Body of pancreas (tissue), 4 donors: ENCODE measurements at regions not wholly inside any gene's neighbourhood (a gene's known extent, or its start where the extent isn't known, plus 50 kb on each side); places are given as distances from the start of the nearest gene placed in this dataset.

ENCODE experiments used
- POLR2A ChIP-seq, 3 donors: fragments of 450-650 bp; IDR thresholded peaks; one replicate each; pipeline ENCODE4 v1.6.1; 2016; ENCODE audit warnings: antibody characterized with exemption in 3 of 3, mild to moderate bottlenecking in 2 of 3
- TF ChIP-seq, protein P1 (sequence below), 7 experiments: fragments of 450-650 bp in 4 of 7; fragments of 200-600 bp in 3 of 7; sonication (generic) in 3 of 7; IDR thresholded peaks; one replicate each; pipeline ENCODE4 v1.5.1; 2016 to 2019; ENCODE audit warnings: antibody characterized with exemption in 7 of 7

DNA sequence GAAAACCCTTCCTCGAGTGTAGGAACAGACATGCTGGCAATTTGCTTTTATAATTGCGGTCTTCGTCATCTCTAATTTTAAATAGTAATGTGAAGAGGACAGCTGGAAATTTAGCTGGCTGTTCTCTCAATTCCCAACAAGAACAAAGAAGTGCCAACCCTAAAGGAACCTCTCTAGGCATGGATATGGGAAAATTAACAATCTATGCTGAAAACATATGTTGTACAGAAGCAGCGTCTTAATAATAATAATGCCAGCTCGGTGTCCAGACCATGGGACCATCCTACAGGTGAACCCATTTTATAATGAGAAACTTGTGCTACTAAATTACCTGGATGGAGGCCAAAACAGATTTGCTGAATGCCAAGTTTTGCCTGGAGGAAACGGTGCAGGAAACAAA is 641.4 kb upstream of the MGMT start:
- TF ChIP-seq, protein P1, sequence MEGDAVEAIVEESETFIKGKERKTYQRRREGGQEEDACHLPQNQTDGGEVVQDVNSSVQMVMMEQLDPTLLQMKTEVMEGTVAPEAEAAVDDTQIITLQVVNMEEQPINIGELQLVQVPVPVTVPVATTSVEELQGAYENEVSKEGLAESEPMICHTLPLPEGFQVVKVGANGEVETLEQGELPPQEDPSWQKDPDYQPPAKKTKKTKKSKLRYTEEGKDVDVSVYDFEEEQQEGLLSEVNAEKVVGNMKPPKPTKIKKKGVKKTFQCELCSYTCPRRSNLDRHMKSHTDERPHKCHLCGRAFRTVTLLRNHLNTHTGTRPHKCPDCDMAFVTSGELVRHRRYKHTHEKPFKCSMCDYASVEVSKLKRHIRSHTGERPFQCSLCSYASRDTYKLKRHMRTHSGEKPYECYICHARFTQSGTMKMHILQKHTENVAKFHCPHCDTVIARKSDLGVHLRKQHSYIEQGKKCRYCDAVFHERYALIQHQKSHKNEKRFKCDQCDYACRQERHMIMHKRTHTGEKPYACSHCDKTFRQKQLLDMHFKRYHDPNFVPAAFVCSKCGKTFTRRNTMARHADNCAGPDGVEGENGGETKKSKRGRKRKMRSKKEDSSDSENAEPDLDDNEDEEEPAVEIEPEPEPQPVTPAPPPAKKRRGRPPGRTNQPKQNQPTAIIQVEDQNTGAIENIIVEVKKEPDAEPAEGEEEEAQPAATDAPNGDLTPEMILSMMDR (IDR thresholded peaks at IDR 0.05), result no peak
- no peak for TF ChIP-seq POLR2A (IDR thresholded peaks at IDR 0.05)
